ENCODE measurements at regions not wholly inside any gene's neighbourhood (a gene's known extent, or its start where the extent isn't known, plus 50 kb on each side); places are given as distances from the start of the nearest gene placed in this dataset.

GRCh38 chr14:26121181-26121580, 476.7 kb downstream of the NOVA1 start:
- DNase-seq, result no peak

DNA sequence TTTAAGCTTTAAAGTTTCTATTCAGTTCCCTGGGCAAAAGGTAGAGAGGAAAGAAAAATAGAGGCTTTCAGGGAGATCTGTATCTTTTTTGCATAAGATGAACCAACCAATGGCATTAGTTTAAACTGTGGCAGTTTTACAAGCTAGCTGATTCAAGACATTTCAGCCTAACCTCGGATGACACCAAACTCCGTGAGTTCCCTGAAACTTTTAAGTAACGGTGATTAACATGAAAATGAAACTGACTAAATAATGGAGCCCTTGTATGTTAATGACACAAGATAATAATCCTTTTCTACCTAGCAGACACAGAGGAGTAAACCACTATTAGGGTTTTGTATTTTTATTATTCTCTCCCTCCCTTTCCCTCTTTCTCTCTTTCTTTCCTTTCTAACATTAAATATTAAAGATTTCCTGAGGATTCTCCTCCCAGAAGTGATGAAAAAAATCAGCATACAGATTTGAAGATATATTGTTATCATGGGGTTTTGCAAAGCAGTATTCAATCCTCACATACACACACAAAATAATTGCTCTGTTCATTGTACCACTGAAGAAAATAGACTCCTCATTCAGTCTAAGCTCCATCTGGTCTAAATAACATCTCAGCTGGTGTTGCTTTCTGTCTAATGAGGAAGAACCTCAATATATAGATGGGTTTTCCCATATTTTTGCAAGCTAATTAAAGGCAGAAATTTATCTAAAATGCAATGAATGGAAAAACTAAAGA, 483.8 kb downstream of the NOVA1 start:
- no peak for DNase-seq

- DNase-seq, result no peak
These were observed 493.1 kb downstream of the NOVA1 start for GRCh38 chr14:26104717-26105116.

DNA sequence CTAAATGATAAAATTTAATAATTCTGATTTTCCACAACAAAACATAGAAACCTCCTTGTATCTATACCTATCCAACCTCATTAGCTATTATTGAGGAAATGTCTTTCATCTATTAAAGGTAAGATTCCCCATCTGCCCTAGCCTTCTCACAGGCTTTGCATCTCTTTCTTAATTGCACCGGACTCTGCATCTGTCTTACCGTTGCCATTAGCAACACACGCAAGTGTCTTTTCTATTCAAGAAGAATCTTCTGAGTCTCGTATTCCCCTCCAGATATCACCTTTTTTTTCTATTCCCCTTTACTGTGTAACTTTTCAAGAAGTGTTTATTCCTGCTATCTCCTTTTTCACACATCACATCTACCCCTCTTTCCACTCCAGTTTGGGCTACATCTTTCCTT, 500.0 kb downstream of the NOVA1 start:
- no peak for DNase-seq

DNA sequence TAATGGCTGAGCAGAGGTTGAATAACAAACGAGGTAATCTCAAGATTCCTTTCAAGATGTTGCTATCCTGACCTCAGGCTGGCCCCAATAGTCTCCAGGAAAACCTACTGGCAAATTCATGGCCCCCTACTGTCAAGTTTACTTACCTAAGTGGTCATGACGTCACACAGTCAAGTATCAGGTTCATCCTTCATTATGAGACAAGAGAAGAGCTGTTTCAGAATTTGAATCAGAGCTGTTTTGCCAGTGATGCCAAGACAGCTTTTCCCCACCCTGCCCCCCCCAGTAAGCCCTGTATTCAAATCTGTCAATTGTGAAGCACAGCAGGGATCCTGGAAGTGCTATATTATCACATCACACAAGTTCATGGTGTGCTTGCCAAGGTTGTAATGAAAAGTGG, 509.6 kb downstream of the NOVA1 start:
- no peak for DNase-seq

GRCh38 chr14:26081043-26081442, 516.8 kb downstream of the NOVA1 start:
- DNase-seq, result no peak

GRCh38 chr14:26078561-26078960, 519.3 kb downstream of the NOVA1 start:
- no peak for DNase-seq

- DNase-seq, result no peak
These were observed 522.9 kb downstream of the NOVA1 start for GRCh38 chr14:26074892-26075291.

DNA sequence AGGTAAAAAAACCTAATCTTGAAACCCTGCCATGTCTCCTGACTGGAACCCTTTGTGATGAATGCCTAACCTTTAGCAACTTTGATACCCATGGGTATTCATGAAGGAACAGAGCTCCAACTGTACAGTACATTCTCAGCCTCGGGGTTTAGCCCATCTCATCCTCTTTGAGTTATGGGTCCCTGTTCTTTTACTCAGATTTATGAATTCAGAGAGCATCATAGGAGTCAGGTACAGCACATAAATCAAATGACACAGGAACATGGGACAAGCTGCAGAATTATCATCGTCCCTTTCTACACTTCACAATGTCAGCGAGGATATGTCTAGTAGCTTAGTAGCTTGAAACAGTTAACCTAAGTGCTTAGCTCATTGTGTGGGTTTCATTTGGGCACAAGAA, 527.4 kb downstream of the NOVA1 start:
- DNase-seq, result no peak

GRCh38 chr14:26067786-26068459, 529.9 kb downstream of the NOVA1 start:
- DNase-seq, result no peak

- DNase-seq, result no peak
These were observed 530.5 kb downstream of the NOVA1 start for GRCh38 chr14:26067341-26067740.

- no peak for DNase-seq
These were observed 541.7 kb downstream of the NOVA1 start for GRCh38 chr14:26056036-26056616.

DNA sequence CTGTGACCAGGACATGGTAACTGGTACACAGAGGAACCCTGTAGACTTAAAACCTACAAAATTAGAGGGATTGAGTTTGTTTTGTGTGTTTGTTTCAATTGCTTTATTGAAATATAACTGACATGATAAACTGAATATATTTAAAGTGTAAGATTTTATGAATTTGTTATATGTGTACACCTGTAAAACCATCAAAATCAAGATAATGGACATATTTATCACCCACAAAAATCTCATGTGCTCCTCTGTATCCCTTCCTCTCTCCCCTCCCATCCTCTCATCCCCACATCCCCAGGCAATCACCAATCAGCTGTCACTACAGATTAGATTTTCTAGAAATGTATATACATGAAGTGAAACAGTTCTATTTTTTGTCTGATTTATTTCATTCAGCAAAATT, 565.5 kb downstream of the NOVA1 start:
- no peak for DNase-seq

GRCh38 chr14:26026384-26026783, 571.4 kb downstream of the NOVA1 start:
- DNase-seq, result no peak

DNA sequence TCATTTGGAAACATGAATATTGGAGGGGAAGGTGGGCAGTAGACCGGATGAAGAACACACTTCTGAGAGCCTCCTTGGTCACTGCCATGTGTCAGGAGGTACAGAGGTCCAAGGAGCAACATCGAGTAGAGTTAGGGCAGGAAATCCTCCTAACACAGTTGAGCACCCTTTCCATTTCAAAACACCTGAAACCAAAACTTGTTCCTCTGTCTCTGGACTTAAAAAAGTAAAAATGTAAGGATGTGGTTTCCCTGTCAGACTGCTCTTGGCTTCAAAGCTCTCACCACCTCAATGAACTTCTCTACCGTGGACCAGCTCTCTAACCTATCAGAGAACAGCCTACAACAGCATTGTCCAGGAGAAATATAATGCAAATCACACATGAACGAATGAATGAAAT, 573.9 kb downstream of the NOVA1 start:
- DNase-seq, result no peak

DNA sequence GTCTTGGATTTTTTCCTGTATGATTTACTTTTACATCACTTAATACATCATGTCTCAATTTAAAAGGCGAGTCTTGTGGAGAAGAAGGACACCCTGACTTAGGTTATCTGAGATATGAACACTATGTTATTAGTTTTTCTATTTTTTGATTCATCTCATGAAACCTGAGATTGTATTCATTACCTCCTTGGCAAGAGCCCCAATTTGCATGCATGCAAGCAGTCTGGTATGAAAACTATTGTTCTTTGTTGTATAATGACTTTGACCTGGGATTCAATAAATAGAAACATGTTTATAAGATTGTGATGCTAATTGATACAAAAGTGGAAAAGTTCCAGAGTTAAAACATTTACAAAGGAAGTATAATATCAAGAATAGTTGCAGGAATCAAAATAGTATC, 576.1 kb downstream of the NOVA1 start:
- no peak for DNase-seq

DNA sequence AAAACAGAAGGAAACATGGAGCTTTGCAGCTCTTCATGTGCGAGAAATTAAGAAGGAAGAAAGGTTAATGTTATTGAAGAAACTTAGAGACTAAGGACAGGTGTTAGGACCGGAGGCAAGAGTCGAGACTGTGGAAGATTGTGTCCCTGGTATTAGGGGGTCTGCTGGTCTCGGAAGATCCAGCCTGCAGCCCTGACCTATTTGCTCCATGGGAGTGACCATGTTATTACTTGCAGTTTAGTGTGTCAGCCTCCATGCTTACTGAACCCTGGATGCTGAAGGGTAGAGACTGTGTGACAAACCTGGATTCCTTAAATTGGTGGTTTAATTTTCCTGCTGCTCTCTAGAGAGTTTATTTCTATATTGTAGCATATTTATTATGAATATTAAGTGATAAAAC, 580.6 kb downstream of the NOVA1 start:
- no peak for DNase-seq

DNA sequence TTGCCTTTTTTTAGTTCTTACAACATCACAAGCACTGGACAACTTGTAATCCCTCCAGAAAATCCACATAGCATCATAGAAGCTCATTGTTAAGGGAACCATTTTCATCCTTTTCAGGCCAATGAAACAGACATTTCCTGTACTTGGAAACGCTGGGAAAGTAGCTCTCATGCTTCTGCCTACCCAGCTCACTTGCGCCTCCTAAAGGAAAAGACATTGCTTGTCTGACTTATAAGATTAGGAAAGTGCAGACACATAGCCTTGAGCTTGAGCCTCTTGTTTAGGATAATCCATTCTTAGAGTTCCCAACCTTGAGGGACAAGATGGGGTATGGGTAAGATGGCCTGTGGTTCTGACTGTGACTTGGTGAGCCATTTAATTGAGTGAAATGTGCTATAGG, 589.5 kb downstream of the NOVA1 start:
- DNase-seq, result peak; percentile 50

DNA sequence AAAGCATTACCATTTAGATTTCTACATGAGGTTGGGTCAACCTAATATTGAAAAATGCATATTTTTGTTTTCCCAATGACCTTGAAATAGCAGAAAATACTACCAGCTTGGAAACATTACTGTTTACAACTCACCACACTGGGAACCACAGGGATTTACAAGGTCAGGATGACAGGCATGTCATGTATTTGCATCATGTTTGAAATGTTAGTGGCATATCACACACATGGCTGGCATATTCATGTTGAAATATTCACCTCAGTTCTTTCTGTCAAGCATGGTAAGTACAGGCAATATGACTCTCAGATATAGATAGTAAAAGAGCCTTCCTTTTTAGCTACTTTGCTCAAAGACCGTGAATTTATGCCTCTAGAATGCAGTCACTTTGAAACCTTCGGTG, 593.5 kb downstream of the NOVA1 start:
- DNase-seq, result no peak

GRCh38 chr14:25993830-25994229, 604.0 kb downstream of the NOVA1 start:
- no peak for DNase-seq

DNA sequence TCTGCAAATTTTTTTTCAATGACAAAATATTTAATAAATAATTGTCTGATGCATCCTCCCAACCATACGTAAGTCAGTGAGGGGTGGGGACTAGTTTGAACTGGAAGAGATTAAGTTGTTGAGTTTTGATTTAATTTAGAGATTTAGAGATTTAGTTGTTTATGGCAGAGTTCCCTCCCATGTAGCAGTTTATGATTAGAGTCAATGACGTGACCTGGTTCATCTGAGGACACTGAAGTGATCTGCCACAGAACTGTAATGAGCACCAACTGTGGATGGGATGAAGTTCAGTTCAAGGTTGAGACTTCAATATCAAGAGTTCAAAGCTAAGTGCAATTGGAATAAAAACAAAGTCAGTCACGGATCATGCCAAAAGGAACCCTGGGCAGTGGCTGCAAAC, 609.3 kb downstream of the NOVA1 start:
- DNase-seq, result peak; percentile 49

DNA sequence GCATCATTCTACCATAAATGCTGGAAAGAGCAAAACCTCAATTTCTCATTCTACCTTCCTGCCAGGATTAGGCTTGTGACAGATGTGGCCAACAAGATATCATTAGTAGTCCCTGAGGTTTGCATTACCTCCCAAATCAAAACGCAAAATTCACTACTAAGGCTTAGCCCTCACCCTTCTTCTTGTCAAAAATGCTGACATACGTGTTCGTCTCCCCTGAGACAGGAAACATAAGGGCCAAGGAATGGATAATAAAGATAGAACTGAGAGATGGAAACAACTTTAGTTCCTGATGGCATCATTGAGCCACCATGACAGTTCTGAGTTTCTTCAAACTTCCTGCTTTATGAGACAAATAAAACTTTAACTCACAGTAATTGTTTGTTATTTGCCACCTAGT, 642.1 kb downstream of the NOVA1 start:
- no peak for DNase-seq

GRCh38 chr14:25953532-25954139, 644.2 kb downstream of the NOVA1 start:
- no peak for DNase-seq

DNA sequence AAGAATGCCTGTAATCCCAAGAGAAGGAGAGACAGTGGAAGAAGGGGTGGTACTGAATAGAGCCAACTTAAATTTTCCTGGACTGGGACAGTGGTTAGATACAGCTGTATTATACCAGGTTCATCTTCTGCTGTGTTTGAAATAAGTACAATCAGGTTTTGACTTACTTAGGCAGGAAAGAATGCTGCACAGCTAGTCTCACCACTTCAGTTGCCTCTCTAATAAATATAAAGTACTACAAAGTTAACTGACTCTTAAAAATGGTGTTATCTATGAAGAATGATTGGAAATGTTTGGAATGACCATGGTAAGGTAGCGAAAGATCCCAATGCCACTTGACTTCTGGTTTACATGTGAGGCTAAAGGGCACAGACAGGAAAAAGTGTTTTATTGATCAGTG, 652.1 kb downstream of the NOVA1 start:
- no peak for DNase-seq

All from NCI-H82 (cell line).